ENCODE measurements at regions not wholly inside any gene's neighbourhood (a gene's known extent, or its start where the extent isn't known, plus 50 kb on each side); places are given as distances from the start of the nearest gene placed in this dataset.
A peak's percentile ranks its signal among the peaks of the same experiment; 100 is the strongest.
"Not testable (repeated sequence)": the region's sequence is repeated elsewhere in the genome, so short reads cannot be mapped to it uniquely, and the experiment has no call there.

DNA sequence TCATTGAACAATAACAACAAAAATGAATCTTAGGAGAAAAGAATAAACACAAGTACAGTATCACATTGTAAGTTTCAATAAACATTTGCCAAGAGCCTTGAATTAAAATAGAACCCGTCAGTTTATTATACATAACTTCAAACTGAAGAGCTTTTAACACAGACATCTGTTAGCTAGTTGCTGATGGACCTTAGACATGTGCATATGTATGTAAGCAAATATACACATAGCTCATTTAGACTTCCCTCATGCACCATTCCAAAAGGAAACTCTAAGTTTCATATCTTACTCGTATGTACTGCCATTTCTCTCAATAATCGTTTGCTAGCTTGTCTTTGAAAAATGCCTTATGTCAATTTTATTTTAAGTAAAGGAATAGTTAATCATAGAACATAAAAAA, 235.0 kb downstream of the TENT5A start:
- no peak overlapping the region for H3K4me3 ChIP-seq (ENCODE audit: low read length)
- DNase-seq (ENCODE audit: low read depth) = no peak
- TF ChIP-seq, protein P1, sequence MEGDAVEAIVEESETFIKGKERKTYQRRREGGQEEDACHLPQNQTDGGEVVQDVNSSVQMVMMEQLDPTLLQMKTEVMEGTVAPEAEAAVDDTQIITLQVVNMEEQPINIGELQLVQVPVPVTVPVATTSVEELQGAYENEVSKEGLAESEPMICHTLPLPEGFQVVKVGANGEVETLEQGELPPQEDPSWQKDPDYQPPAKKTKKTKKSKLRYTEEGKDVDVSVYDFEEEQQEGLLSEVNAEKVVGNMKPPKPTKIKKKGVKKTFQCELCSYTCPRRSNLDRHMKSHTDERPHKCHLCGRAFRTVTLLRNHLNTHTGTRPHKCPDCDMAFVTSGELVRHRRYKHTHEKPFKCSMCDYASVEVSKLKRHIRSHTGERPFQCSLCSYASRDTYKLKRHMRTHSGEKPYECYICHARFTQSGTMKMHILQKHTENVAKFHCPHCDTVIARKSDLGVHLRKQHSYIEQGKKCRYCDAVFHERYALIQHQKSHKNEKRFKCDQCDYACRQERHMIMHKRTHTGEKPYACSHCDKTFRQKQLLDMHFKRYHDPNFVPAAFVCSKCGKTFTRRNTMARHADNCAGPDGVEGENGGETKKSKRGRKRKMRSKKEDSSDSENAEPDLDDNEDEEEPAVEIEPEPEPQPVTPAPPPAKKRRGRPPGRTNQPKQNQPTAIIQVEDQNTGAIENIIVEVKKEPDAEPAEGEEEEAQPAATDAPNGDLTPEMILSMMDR (IDR thresholded peaks at IDR 0.05; ENCODE audit: insufficient read depth, low read depth, low read length, missing control alignments) = no peak

DNA sequence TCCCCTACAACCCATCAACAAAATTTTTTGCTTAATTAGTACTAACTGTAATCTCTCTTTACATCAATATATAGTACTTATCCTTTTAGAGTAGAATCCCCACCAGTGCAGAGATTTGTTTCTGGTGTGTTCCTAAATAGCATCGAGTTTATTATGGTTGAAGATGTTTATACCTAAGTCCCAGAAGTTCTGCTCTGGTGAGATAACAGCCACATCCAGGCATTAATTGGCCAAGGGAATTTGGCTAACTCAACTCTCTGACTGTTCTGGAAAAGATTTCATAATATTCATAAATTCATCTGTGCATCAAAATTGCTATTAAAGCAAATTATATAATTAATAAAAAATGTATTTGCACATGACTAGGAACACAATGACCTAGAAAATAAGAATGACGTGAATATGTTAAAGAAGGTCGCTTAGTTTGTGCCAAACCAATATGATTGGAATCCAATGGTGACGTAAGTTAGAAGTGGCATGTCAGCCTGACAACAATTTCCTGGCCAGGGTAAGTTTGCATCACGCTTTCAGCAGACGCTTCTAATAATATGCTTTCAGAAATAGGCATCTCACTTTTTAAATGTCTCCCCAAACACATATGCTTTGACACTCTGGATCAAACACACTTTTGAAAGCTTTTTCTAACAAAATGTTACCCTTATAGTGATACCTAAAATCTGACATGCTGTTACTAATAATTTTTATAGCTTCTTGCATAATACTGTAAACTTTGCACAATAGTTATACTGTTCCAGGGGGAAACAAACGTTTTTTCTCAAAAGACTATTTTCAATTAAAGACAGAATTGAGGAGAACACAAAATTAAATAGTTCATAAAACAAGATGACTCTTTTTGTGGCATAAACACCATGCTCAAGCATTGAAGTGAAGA, 236.7 kb downstream of the TENT5A start:
- no peak overlapping the region for H3K4me3 ChIP-seq (ENCODE audit: low read length)
- no peak for DNase-seq (ENCODE audit: low read depth)
- TF ChIP-seq, protein P1 (IDR thresholded peaks at IDR 0.05; ENCODE audit: insufficient read depth, low read depth, low read length, missing control alignments) = no peak

DNA sequence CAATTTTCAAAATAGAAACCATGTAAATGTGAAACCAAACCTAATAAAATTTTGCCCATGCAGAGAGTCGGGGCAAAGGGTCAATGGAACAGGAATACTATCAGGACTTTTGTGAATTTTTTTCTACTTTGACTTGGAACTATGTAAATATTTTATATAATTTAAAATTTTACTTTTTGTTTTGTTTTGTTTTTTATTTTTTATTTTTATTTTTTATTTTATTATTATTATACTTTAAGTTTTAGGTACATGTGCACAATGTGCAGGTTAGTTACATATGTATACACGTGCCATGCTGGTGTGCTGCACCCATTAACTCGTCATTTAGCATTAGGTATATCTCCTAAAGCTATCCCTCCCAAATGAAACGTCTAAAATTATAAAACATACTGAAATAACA, 238.3 kb downstream of the TENT5A start:
- H3K4me3 ChIP-seq (ENCODE audit: low read length); DNase-seq (ENCODE audit: low read depth): not testable (repeated sequence)

DNA sequence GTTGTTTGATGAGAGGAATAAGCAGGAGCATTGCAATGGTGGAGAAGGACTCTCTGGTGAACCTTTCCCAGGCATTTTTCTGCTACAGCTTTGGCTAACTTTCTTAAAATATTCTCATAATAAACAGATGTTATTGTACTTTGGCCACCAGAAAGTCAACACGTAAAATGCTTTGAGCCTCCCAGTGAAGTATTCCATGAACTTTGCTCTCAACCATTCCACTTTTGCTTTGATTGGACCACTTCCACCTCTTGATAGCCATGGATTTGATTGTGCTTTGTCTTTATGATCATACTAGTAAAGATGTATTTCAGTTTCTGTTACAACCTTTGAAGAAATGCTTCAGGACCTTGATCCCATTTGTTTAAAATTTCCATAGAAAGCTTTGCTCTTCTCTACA, 241.1 kb downstream of the TENT5A start:
- TF ChIP-seq, protein P1 (IDR thresholded peaks at IDR 0.05; ENCODE audit: insufficient read depth, low read depth, low read length, missing control alignments) = no peak
- no peak for DNase-seq (ENCODE audit: low read depth)
- H3K4me3 ChIP-seq (ENCODE audit: low read length) = no peak overlapping the region

DNA sequence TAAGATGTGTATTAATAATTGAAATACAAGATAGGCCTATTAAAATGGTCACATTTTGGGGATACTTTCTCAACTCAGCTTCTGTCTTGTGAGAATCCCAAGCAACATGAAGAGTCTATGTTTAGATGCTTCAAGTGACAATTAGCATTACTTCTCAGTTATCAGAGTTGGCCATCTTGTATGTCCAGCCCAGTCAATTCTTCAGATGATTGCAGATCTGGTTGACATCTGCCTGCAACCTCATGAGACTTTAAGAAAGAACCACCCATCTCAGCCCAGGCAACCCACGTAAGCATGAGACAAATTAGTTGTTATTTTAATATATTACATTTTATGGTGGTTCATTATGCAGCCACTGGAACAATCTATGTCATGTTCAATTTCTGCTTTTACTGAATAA, 256.5 kb downstream of the TENT5A start:
- H3K4me3 ChIP-seq (ENCODE audit: low read length) = no peak overlapping the region
- no peak for DNase-seq (ENCODE audit: low read depth)
- TF ChIP-seq, protein P1 (IDR thresholded peaks at IDR 0.05; ENCODE audit: insufficient read depth, low read depth, low read length, missing control alignments) = no peak

DNA sequence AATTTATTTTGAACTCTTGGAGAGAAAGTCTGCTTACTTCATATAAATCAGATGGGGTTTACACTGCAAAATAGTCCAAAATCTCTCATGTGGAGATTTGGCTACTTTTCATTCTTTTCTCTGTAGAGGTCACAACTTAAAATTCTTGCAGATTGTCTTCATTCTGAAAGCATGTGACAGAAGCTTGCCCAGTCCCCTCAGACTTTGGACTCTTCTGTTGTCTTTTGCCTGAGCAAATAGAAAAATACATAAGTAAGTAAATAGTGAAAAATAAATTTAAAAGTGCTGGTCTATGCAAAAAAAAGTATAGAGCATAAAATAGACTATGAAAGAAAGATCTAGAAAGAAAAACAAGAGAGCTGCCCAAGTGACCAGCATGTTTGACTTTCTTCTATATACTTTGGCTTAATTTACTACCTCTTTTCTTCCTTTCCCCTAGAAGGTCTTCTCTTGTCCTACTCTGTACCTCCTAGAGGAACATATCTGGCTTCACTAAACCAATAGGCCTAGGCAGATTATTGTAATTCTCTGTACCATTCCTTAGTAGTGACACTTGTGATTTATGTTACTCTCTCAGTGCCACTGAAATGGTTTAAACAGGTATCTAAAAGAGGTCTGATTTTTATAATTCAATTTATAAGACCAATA, 260.9 kb downstream of the TENT5A start:
- no peak overlapping the region for H3K4me3 ChIP-seq (ENCODE audit: low read length)
- TF ChIP-seq, protein P1 (IDR thresholded peaks at IDR 0.05; ENCODE audit: insufficient read depth, low read depth, low read length, missing control alignments) = no peak
- DNase-seq (ENCODE audit: low read depth) = no peak

DNA sequence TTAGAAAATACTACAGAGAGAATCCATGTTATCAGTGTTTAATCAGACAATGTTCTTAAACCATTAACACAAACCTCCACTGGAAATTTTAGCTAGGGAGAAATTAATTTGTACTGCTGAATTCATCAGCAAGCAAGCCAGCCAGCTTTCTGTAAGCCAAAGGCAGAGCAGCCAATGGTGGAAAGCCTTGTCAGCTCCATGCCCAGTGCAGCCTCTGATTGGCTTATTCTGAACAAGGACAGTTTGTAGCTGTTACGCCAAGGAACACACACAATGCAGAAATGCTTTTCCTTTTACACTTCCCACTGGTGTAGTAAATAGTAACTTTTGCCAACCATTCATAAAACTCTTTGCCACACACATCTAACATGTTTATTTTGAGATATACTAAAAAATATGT, 265.0 kb downstream of the TENT5A start:
- no peak overlapping the region for H3K4me3 ChIP-seq (ENCODE audit: low read length)
- DNase-seq (ENCODE audit: low read depth) = peak; percentile 6
- TF ChIP-seq, protein P1 (IDR thresholded peaks at IDR 0.05; ENCODE audit: insufficient read depth, low read depth, low read length, missing control alignments) = no peak

Measured in epithelial cell of esophagus (primary cell).